Tibial artery (tissue), 4 donors: ENCODE measurements at regions not wholly inside any gene's neighbourhood (a gene's known extent, or its start where the extent isn't known, plus 50 kb on each side); places are given as distances from the start of the nearest gene placed in this dataset.

Source experiments
- DNase-seq, 2 donors: peaks; one replicate each; pipeline ENCODE4 v3.0.0-alpha.2; 2019
- H3K27ac ChIP-seq, 2 donors: fragments of 200-600 bp; sonication (generic) in 1 of 2; 1 replicate in 1 of 2; 2 replicates in 1 of 2; pipeline ENCODE4 v1.5.1; 2018 to 2019; ENCODE audit warnings: mild to moderate bottlenecking in 1 of 2
- H3K27me3 ChIP-seq, 2 donors: fragments of 200-600 bp; sonication (generic) in 1 of 2; one replicate each; pipeline versions ENCODE4 v1.5.1 to v1.6.0; 2016 to 2019
- H3K36me3 ChIP-seq, 3 donors: fragments of 200-600 bp; sonication (generic) in 2 of 3; one replicate each; pipeline ENCODE4 v1.5.1; 2016 to 2019; ENCODE audit warnings: mild to moderate bottlenecking in 2 of 3
- H3K4me1 ChIP-seq, 4 donors: fragments of 200-600 bp; sonication (generic) in 2 of 4; 1 replicate in 3 of 4; 2 replicates in 1 of 4; pipeline ENCODE4 v1.5.1; 2016 to 2019
- H3K4me3 ChIP-seq, 2 donors: fragments of 200-600 bp; sonication (generic) in 1 of 2; 1 replicate in 1 of 2; 2 replicates in 1 of 2; pipeline ENCODE4 v1.5.1; 2018 to 2019; ENCODE audit warnings: mild to moderate bottlenecking in 2 of 2
- H3K9me3 ChIP-seq, 3 donors: fragments of 200-600 bp; sonication (generic) in 1 of 3; one replicate each; pipeline ENCODE4 v1.5.1; 2016 to 2019
- intact Hi-C: fragments of 100-400 bp; cut with DNase I; formaldehyde crosslinking; loops from one replicate; pipeline ENCODE4 v1.15.0; 2023; ENCODE audit warnings: low total_unique reads
- TF ChIP-seq, protein P1 (sequence below), 2 experiments: fragments of 200-600 bp in 1 of 2; fragments of 450-650 bp in 1 of 2; IDR thresholded peaks; one replicate each; pipeline ENCODE4 v1.5.1; 2017 to 2019; ENCODE audit warnings: antibody characterized with exemption in 2 of 2, mild to moderate bottlenecking in 1 of 2, moderate library complexity in 1 of 2

DNA sequence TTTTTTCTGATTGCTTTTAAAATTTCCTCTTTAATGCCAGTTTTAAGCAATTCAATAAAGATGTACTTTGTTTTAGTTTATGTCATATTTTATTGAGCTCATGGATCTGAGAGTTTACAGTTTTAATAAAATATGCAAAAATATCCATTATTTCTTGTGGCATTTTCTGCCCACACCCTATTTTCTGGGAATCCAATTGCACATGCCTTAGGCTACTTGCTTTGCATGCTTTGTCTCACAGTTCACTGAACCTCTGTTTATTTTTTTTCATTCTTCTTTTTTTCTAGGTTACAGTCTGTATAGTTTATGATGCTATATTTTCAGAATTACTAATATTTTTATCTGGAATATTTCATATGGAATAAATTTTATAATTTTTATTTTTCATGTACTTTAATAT lies 1258.0 kb downstream of the FSCB start:
- intact Hi-C loops, result no loop called here
- Histone ChIP-seq H3K36me3 (no peaks in the 10 kb centered on the region), H3K27me3 (no peaks in the 10 kb centered on the region), H3K4me3 (no peak overlapping the region), H3K9me3 (no peaks in the 10 kb centered on the region), H3K27ac (no peak overlapping the region), H3K4me1 (no peaks in the 10 kb centered on the region)
- TF ChIP-seq, protein P1, sequence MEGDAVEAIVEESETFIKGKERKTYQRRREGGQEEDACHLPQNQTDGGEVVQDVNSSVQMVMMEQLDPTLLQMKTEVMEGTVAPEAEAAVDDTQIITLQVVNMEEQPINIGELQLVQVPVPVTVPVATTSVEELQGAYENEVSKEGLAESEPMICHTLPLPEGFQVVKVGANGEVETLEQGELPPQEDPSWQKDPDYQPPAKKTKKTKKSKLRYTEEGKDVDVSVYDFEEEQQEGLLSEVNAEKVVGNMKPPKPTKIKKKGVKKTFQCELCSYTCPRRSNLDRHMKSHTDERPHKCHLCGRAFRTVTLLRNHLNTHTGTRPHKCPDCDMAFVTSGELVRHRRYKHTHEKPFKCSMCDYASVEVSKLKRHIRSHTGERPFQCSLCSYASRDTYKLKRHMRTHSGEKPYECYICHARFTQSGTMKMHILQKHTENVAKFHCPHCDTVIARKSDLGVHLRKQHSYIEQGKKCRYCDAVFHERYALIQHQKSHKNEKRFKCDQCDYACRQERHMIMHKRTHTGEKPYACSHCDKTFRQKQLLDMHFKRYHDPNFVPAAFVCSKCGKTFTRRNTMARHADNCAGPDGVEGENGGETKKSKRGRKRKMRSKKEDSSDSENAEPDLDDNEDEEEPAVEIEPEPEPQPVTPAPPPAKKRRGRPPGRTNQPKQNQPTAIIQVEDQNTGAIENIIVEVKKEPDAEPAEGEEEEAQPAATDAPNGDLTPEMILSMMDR (IDR thresholded peaks at IDR 0.05), result no peak
- DNase-seq, result no peak

DNA sequence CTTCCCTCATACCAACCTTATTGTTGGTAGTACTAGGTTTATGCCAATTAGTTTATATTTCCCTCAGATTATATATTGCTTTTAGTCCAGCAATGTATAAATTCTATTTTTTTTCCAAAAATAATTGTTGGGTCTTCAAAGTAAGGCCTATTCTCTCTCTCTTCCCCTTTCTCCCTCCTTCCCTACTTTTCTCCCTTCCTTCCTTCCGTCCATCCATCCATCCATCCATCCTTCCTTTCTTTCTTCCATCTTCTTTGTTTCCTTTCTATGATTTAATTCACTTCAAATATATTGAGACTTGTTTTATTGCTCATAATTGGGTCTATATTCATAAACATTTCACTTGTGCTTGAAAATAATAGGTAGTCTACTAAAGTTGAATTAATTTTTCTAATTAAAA lies 1259.2 kb downstream of the FSCB start:
- H3K36me3 ChIP-seq, result no peaks in the 10 kb centered on the region

DNA sequence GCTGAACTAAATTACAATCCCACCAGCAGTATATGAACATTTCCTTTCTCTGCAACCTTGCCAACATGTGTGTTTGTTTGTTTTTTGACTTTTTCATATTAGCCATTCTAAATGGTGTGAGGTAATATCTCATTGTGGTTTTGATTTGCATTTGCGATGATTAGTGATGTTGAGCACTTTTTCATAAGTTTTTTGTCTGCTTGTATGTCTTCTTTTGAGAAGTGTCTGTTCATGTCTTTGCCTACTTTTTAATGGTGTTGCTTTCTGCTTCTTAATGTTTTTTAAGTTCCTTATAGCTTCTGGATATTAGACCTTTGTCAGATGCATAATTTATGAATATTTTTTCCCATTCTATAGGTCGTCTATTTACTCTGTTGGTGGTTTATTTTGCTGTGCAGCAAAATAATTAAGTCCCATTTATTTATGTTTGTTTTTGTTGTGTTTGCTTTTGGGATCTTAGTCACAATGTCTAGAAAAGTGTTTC lies 1262.9 kb downstream of the FSCB start:
- intact Hi-C loops, result no loop called here
- TF ChIP-seq, protein P1 (IDR thresholded peaks at IDR 0.05), result no peak
- DNase-seq, result no peak
- Histone ChIP-seq H3K4me1 (no peaks in the 10 kb centered on the region), H3K27ac (no peak overlapping the region), H3K4me3 (no peak overlapping the region), H3K9me3 (no peaks in the 10 kb centered on the region), H3K27me3 (no peaks in the 10 kb centered on the region), H3K36me3 (no peaks in the 10 kb centered on the region)

More for the DNA sequence above, 1259.2 kb downstream of the FSCB start:
- no peak overlapping the region for H3K27ac ChIP-seq
- intact Hi-C loops, result no loop called here
- H3K4me3 ChIP-seq, result no peak overlapping the region
- no peaks in the 10 kb centered on the region for H3K27me3 ChIP-seq
- H3K9me3 ChIP-seq, result no peaks in the 10 kb centered on the region
- DNase-seq, result no peak
- no peaks in the 10 kb centered on the region for H3K4me1 ChIP-seq
- TF ChIP-seq, protein P1 (IDR thresholded peaks at IDR 0.05), result no peak

DNA sequence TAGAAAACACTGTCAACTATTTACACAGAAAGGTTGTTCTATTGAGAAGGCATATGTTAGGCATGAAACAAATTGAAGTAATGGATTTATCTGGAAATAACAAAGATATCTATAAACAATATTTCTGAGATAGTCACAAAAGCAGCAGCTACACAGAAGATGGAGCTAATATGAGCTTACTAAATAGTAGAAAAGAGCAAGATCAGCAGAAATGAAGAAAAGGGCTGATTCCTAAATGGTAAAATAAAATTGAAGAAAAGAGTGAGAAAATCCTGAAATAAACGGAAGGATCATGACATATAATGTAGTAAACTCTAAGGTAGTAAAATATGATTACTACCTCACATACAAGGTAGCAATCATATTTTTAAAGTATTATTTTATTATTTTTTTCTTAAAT lies 1263.9 kb downstream of the FSCB start:
- DNase-seq, result no peak
- intact Hi-C loops, result no loop called here
- TF ChIP-seq, protein P1 (IDR thresholded peaks at IDR 0.05), result no peak
- Histone ChIP-seq H3K4me3 (no peak overlapping the region), H3K27me3 (no peaks in the 10 kb centered on the region), H3K9me3 (no peaks in the 10 kb centered on the region), H3K4me1 (no peaks in the 10 kb centered on the region), H3K36me3 (no peaks in the 10 kb centered on the region), H3K27ac (no peak overlapping the region)

DNA sequence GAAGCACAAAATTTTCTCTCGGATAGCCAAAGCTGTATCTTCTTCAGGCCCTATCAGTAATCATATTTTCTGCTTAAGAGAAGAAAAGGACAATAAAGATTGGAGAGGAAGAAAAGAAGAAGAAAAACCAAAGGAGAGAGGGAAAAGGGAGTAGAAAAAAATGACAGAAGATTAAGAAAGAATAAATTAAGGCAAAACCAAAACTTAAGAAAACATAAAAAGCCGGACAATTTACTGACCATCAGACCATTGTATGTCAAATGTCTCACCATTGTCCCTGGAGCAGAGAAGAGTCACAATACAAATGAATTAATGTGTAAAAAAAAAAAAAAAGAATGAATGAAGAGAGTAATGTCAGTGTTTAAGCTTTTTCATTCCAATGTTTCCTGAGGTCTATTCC lies 1274.8 kb downstream of the FSCB start:
- TF ChIP-seq, protein P1 (IDR thresholded peaks at IDR 0.05), result no peak
- Histone ChIP-seq H3K4me1 (no peaks in the 10 kb centered on the region), H3K27ac (no peak overlapping the region), H3K9me3 (peaks cover 0 to 7% (median 0%) of the 10 kb centered on the region in 3 donors), H3K4me3 (no peak overlapping the region), H3K27me3 (no peaks in the 10 kb centered on the region), H3K36me3 (no peaks in the 10 kb centered on the region)
- no peak for DNase-seq
- intact Hi-C loops, result no loop called here

DNA sequence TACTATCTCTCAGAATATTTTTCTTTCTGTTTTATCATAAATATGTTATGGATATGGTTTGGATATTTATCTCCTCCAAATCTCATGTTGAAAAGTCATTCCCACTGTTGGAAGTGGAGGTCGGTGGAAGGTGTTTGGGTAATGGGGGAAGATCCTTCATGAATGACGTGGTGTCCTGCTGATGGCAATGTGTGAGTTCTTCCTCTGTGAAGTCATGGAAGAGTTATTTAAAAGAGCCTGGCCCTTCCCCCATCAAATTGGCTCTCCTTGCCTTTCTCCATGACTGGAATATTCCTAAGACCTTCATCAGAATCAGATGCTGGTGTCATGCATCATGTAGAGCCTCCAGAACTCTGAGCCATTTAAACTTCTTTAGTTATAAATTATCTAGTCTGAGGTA lies 1291.6 kb downstream of the FSCB start:
- H3K4me1 ChIP-seq, result no peaks in the 10 kb centered on the region
- intact Hi-C loops, result no loop called here
- H3K4me3 ChIP-seq, result no peak overlapping the region
- no peak overlapping the region for H3K27ac ChIP-seq
- no peaks in the 10 kb centered on the region for H3K27me3 ChIP-seq
- DNase-seq, result no peak
- no peaks in the 10 kb centered on the region for H3K9me3 ChIP-seq
- TF ChIP-seq, protein P1 (IDR thresholded peaks at IDR 0.05), result no peak
- H3K36me3 ChIP-seq, result no peaks in the 10 kb centered on the region
